Urothelium cell line (cell line): ENCODE measurements at regions not wholly inside any gene's neighbourhood (a gene's known extent, or its start where the extent isn't known, plus 50 kb on each side); places are given as distances from the start of the nearest gene placed in this dataset.
"Not testable (repeated sequence)": the region's sequence is repeated elsewhere in the genome, so short reads cannot be mapped to it uniquely, and the experiment has no call there.

Experiments
- DNase-seq: peaks from one replicate; pipeline ENCODE4 v3.0.0; 2011; ENCODE audit warnings: low spot score, mixed read lengths
- FAIRE-seq: peaks from 2 replicates; lab custom pipeline; 2011; peaks lifted over from hg19 to GRCh38; lab: Jason Lieb, UNC

- DNase-seq (no peak), FAIRE-seq (no peak)
These were observed 62.6 kb upstream of the EN2 start for GRCh38 chr7:155395176-155395797.

DNA sequence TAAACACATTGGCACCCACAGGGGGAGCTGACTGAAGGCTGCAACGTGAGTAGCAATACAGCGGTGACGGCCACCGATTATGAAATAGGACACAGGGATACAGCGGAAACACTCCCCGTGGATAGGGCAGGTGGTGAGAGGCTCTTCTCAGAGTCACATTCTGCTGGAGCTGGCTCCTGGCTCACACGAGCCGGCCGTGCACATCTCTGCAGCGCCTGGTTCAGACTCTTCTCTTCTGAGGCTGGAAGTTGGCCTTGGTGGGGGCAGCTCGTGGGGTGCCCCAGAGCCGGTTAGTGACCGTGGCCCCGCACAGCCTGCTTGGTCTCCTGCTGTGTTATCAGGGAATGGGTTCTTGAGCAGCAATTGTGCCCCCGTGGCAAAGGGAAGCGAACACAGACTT is 61.3 kb upstream of the EN2 start:
- no peak for DNase-seq
- no peak for FAIRE-seq

GRCh38 chr7:155397758-155398714 is 59.9 kb upstream of the EN2 start:
- not testable (repeated sequence) for FAIRE-seq, DNase-seq

GRCh38 chr7:155398944-155399343 is 59.0 kb upstream of the EN2 start:
- FAIRE-seq (no peak), DNase-seq (no peak)

- no peak for FAIRE-seq
- DNase-seq, result no peak
These were observed 58.4 kb upstream of the EN2 start for GRCh38 chr7:155399577-155399976.

DNA sequence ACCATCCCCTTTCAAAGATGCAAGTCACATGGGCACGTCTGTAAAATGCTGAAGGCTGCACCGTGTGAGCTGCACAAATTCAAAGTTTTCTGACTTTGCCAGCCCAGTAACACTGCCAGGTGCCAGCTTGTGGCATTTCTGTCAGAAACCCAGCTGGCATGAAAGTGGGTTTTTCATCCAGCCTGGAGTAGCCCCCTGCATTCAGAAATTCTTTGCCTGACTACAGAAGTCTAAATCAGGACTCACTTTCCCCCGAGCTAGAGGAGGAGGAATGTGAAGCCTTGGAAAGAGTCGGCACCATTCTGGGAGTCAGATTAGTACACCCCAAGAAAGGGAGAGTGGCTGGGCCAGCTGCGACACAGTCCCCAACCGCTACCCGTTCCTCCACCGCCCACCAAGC is 56.7 kb upstream of the EN2 start:
- FAIRE-seq, result no peak
- DNase-seq, result no peak

GRCh38 chr7:155401884-155402283 is 56.0 kb upstream of the EN2 start:
- no peak for FAIRE-seq
- no peak for DNase-seq

DNA sequence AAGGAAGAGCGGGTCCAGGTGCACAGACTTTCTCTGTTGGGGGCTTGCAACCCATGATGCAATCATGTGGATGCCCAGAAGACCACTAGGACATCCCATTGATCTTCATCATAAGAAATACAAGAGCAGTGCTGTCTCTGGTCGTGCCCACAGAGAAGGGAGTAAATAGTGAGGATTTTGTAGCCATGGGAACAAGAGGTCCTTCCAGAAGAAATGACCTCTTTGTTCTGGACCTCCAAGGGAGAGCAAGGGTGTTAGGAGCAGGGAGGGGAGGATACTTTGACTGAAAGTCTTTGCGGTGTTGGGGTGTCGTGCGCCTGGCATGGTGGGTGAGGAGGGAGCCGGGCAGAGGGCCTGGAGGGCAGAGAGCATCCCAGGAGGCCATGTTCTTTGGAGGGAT is 55.0 kb upstream of the EN2 start:
- FAIRE-seq, result no peak
- no peak for DNase-seq

DNA sequence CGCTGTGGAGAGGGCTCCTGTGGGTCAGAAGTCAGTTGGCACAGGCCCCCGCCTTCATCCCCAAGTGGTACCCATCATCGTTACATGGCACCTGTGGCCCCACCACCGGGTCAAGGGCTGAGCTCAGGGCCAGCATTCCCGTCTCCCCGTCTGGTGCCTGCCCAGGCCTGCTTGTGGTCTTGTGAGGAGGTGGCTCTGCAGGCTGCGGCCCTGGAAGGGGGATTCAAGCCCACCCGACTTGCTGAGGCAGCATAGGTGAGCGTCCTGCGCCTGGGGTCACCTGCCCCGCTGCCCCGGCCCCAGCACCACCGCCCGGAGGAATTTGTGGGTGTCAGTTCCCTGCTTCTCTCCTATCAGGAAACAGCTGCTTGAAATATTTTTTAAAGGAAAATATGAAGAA is 53.0 kb upstream of the EN2 start:
- no peak for FAIRE-seq
- DNase-seq, result no peak

DNA sequence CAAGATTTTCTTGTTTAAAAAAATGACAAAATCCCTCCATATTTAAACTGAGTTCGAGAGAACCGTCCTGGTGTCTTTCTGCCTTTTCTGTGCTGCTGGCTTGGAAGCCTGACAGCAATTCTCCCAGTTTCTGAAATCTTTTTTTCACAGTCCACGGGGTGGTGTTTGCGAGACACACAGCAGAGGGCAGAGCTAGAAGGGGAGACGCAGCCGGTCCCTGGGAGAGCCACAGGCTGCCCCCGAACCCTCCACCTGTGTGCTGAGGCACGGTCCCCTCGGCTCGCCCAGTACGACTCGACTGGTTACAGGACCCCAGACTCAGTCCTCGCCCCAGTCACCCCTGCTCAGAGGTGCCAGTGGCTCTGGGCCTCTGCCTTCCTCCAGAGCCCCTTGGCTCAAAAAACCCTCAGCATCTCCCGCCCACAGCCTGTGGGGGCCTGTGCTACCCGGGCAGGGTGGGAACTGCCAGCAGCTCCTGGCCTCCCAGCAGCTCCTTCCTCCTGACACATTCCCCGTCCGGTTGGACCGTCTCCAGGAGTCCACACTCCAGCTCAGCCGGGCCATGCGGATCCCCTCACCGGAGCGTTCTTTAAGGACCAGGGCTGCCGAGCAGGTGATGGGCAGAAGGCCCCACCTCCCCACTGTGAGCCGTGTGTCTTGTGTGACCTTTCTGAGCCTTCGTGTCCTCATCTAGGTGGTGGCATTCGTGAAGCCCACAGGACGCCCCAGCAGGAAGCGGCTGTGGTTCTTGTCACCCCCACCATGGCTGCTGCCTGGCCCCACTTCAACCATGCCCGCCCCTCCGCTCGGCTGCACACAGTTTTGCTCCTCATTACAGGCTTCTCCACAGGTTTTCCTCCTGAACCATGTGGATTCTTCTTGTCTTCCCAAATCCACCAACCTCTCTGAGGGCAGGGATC is 52.3 kb upstream of the EN2 start:
- no peak for FAIRE-seq

DNA sequence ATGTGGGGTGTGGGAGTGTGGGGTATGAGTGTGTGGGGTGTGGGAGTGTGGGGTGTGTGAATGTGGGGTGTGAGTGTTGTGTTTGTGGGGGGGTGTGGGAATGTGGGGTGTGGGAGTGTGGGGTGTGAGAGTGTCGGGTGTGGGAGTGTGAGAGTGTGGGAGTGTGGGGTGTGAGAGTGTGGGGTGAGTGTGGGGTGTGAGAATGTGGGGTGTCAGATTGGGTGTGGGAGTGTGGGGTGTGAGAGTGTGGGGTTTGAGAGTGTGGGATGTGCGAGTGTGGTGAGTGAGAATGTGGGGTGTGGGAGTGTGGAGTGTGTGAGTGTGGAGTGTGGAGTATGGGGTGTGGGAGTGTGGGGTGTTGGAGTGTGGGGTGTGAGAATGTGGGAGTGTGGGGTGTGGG is 50.1 kb upstream of the EN2 start:
- DNase-seq, result no peak
- FAIRE-seq, result no peak

More for the DNA sequence above, 52.3 kb upstream of the EN2 start:
- no peak for DNase-seq
